ENCODE measurements at regions not wholly inside any gene's neighbourhood (a gene's known extent, or its start where the extent isn't known, plus 50 kb on each side); places are given as distances from the start of the nearest gene placed in this dataset.
A peak's percentile ranks its signal among the peaks of the same experiment; 100 is the strongest.

- H3K27ac Mint-ChIP-seq, result no peak overlapping the region
- no peaks in the 10 kb centered on the region for H3K9me3 ChIP-seq
- H3K4me3 ChIP-seq (ENCODE audit: control insufficient read depth in 1 of 2, extremely low read depth in 1 of 2, low read length in 1 of 2), result no peak overlapping the region
- no peak overlapping the region for H3K4me3 Mint-ChIP-seq
- peaks cover 0 to 8% (median 7%) of the 10 kb centered on the region in 3 donors for H3K9me3 Mint-ChIP-seq
- WGBS (ENCODE audit: insufficient coverage), result 78% methylated on average over 1 of the region's 3 CpGs
- no peaks in the 10 kb centered on the region for H3K27me3 Mint-ChIP-seq
- H3K4me1 ChIP-seq (ENCODE audit: control insufficient read depth in 1 of 2, extremely low read depth in 1 of 2, insufficient read depth in 2 of 2, low read length in 2 of 2), result peaks cover 0 to 6% of the 10 kb centered on the region in 2 experiments
- no peak overlapping the region for H3K27ac ChIP-seq (ENCODE audit: low read length)
- CTCF ChIA-PET, result no interaction called here
- no peaks in the 10 kb centered on the region for H3K27me3 ChIP-seq (replicated peaks in 1 of 2; ENCODE audit: control insufficient read depth in 2 of 2, extremely low read depth in 1 of 2, insufficient read depth in 2 of 2, low read length in 1 of 2)
- POLR2A ChIA-PET, result no interaction called here
- H3K4me1 Mint-ChIP-seq, result peaks cover 5 to 9% (median 8%) of the 10 kb centered on the region in 3 donors
- ATAC-seq (replicated peaks in 1 of 4) (no peak), DNase-seq (no peak)
- peaks cover 57% of the 10 kb centered on the region for H3K36me3 Mint-ChIP-seq
- peaks cover 3 to 4% of the 10 kb centered on the region in 2 donors for H3K36me3 ChIP-seq (ENCODE audit: control insufficient read depth in 2 of 2, extremely low read depth in 1 of 2, insufficient read depth in 1 of 2, low read length in 1 of 2)
These were observed 99.6 kb upstream of the RIOK3 start for GRCh38 chr18:23353459-23353858.

GRCh38 chr18:23354625-23355024 lies 98.5 kb upstream of the RIOK3 start:
- H3K9me3 ChIP-seq, result no peaks in the 10 kb centered on the region
- 50% methylated on average over 1 of the region's 4 CpGs for WGBS (ENCODE audit: insufficient coverage)
- DNase-seq (no peak), ATAC-seq (replicated peaks in 1 of 4) (no peak)
- no peaks in the 10 kb centered on the region for H3K27me3 ChIP-seq (replicated peaks in 1 of 2; ENCODE audit: control insufficient read depth in 2 of 2, extremely low read depth in 1 of 2, insufficient read depth in 2 of 2, low read length in 1 of 2)
- H3K4me3 ChIP-seq (ENCODE audit: control insufficient read depth in 1 of 2, extremely low read depth in 1 of 2, low read length in 1 of 2), result no peak overlapping the region
- peaks cover 0 to 17% of the 10 kb centered on the region in 2 experiments for H3K4me1 ChIP-seq (ENCODE audit: control insufficient read depth in 1 of 2, extremely low read depth in 1 of 2, insufficient read depth in 2 of 2, low read length in 2 of 2)
- Mint-ChIP-seq H3K4me3 (no peak overlapping the region), H3K27ac (no peak overlapping the region), H3K4me1 (peaks cover 10 to 17% (median 16%) of the 10 kb centered on the region in 3 donors), H3K27me3 (no peaks in the 10 kb centered on the region), H3K36me3 (peaks cover 50% of the 10 kb centered on the region), H3K9me3 (peaks cover 0 to 7% (median 5%) of the 10 kb centered on the region in 3 donors)
- H3K36me3 ChIP-seq (ENCODE audit: control insufficient read depth in 2 of 2, extremely low read depth in 1 of 2, insufficient read depth in 1 of 2, low read length in 1 of 2), result peaks cover 3 to 4% of the 10 kb centered on the region in 2 donors
- no peak overlapping the region for H3K27ac ChIP-seq (ENCODE audit: low read length)
- POLR2A ChIA-PET, result no interaction called here
- CTCF ChIA-PET, result no interaction called here

GRCh38 chr18:23355206-23355605 lies 97.9 kb upstream of the RIOK3 start:
- Mint-ChIP-seq H3K4me1 (peaks cover 10 to 17% (median 16%) of the 10 kb centered on the region in 3 donors), H3K27ac (no peak overlapping the region), H3K27me3 (no peaks in the 10 kb centered on the region), H3K36me3 (peaks cover 47% of the 10 kb centered on the region), H3K4me3 (no peak overlapping the region), H3K9me3 (peaks cover 0 to 3% (median 0%) of the 10 kb centered on the region in 3 donors)
- POLR2A ChIA-PET, result no interaction called here
- ATAC-seq (replicated peaks in 1 of 4), result no peak
- Histone ChIP-seq H3K27me3 (replicated peaks in 1 of 2; ENCODE audit: control insufficient read depth in 2 of 2, extremely low read depth in 1 of 2, insufficient read depth in 2 of 2, low read length in 1 of 2) (no peaks in the 10 kb centered on the region), H3K4me3 (ENCODE audit: control insufficient read depth in 1 of 2, extremely low read depth in 1 of 2, low read length in 1 of 2) (no peak overlapping the region), H3K27ac (ENCODE audit: low read length) (no peak overlapping the region), H3K9me3 (no peaks in the 10 kb centered on the region), H3K36me3 (ENCODE audit: control insufficient read depth in 2 of 2, extremely low read depth in 1 of 2, insufficient read depth in 1 of 2, low read length in 1 of 2) (peaks cover 3 to 4% of the 10 kb centered on the region in 2 donors), H3K4me1 (ENCODE audit: control insufficient read depth in 1 of 2, extremely low read depth in 1 of 2, insufficient read depth in 2 of 2, low read length in 2 of 2) (peaks cover 0 to 17% of the 10 kb centered on the region in 2 experiments)
- CTCF ChIA-PET, result no interaction called here
- WGBS (ENCODE audit: insufficient coverage), result no CpG with 5 or more reads among the region's 6 CpGs
- no peak for DNase-seq

- POLR2A ChIA-PET, result no interaction called here
- H3K27ac Mint-ChIP-seq, result no peak overlapping the region
- DNase-seq (no peak), ATAC-seq (replicated peaks in 1 of 4) (no peak)
- H3K4me1 Mint-ChIP-seq, result peaks cover 10 to 17% (median 16%) of the 10 kb centered on the region in 3 donors
- CTCF ChIA-PET, result no interaction called here
- no peak overlapping the region for H3K27ac ChIP-seq (ENCODE audit: low read length)
- H3K36me3 ChIP-seq (ENCODE audit: control insufficient read depth in 2 of 2, extremely low read depth in 1 of 2, insufficient read depth in 1 of 2, low read length in 1 of 2), result peaks cover 3 to 4% of the 10 kb centered on the region in 2 donors
- no peaks in the 10 kb centered on the region for H3K27me3 ChIP-seq (replicated peaks in 1 of 2; ENCODE audit: control insufficient read depth in 2 of 2, extremely low read depth in 1 of 2, insufficient read depth in 2 of 2, low read length in 1 of 2)
- H3K4me1 ChIP-seq (ENCODE audit: control insufficient read depth in 1 of 2, extremely low read depth in 1 of 2, insufficient read depth in 2 of 2, low read length in 2 of 2), result peaks cover 0 to 17% of the 10 kb centered on the region in 2 experiments
- H3K9me3 Mint-ChIP-seq, result no peaks in the 10 kb centered on the region
- no peaks in the 10 kb centered on the region for H3K9me3 ChIP-seq
- H3K4me3 Mint-ChIP-seq, result no peak overlapping the region
- H3K4me3 ChIP-seq (ENCODE audit: control insufficient read depth in 1 of 2, extremely low read depth in 1 of 2, low read length in 1 of 2), result no peak overlapping the region
- no peaks in the 10 kb centered on the region for H3K27me3 Mint-ChIP-seq
- 95% methylated on average over 4 of the region's 4 CpGs for WGBS (ENCODE audit: insufficient coverage)
- peaks cover 45% of the 10 kb centered on the region for H3K36me3 Mint-ChIP-seq
These were observed 96.7 kb upstream of the RIOK3 start for GRCh38 chr18:23356424-23356823.

GRCh38 chr18:23356915-23357601 lies 96.0 kb upstream of the RIOK3 start:
- ChIA-PET POLR2A (no interaction called here), CTCF (no interaction called here)
- Mint-ChIP-seq H3K27me3 (no peaks in the 10 kb centered on the region), H3K9me3 (no peaks in the 10 kb centered on the region), H3K4me1 (peaks cover 10 to 17% (median 16%) of the 10 kb centered on the region in 3 donors), H3K36me3 (peaks cover 39% of the 10 kb centered on the region), H3K4me3 (no peak overlapping the region), H3K27ac (no peak overlapping the region)
- Histone ChIP-seq H3K4me1 (ENCODE audit: control insufficient read depth in 1 of 2, extremely low read depth in 1 of 2, insufficient read depth in 2 of 2, low read length in 2 of 2) (peaks cover 0 to 17% of the 10 kb centered on the region in 2 experiments), H3K27ac (ENCODE audit: low read length) (no peak overlapping the region), H3K36me3 (ENCODE audit: control insufficient read depth in 2 of 2, extremely low read depth in 1 of 2, insufficient read depth in 1 of 2, low read length in 1 of 2) (peaks cover 0 to 3% of the 10 kb centered on the region in 2 donors), H3K27me3 (replicated peaks in 1 of 2; ENCODE audit: control insufficient read depth in 2 of 2, extremely low read depth in 1 of 2, insufficient read depth in 2 of 2, low read length in 1 of 2) (no peaks in the 10 kb centered on the region), H3K9me3 (no peaks in the 10 kb centered on the region), H3K4me3 (ENCODE audit: control insufficient read depth in 1 of 2, extremely low read depth in 1 of 2, low read length in 1 of 2) (no peak overlapping the region)
- DNase-seq (no peak), ATAC-seq (replicated peaks in 1 of 4) (no peak)
- 100% methylated on average over 1 of the region's 2 CpGs for WGBS (ENCODE audit: insufficient coverage)

GRCh38 chr18:23357996-23358594 lies 95.0 kb upstream of the RIOK3 start:
- ChIA-PET POLR2A (no interaction called here), CTCF (interaction anchor here in 1 of 2 donors (0.7 to 1.0 kb wide), 3 partner anchors 226 to 327 kb away, joined by 3 to 4 read pairs (median 4); no protein-coding TSS in a partner anchor)
- no peaks in the 10 kb centered on the region for H3K9me3 Mint-ChIP-seq
- peak overlapping the region in 1 of 2 donors; percentile 39 for H3K27ac Mint-ChIP-seq
- DNase-seq, result no peak
- no peak for ATAC-seq (replicated peaks in 1 of 4)
- H3K36me3 Mint-ChIP-seq, result peaks cover 30% of the 10 kb centered on the region
- Histone ChIP-seq H3K4me3 (ENCODE audit: control insufficient read depth in 1 of 2, extremely low read depth in 1 of 2, low read length in 1 of 2) (no peak overlapping the region), H3K27me3 (replicated peaks in 1 of 2; ENCODE audit: control insufficient read depth in 2 of 2, extremely low read depth in 1 of 2, insufficient read depth in 2 of 2, low read length in 1 of 2) (no peaks in the 10 kb centered on the region), H3K4me1 (ENCODE audit: control insufficient read depth in 1 of 2, extremely low read depth in 1 of 2, insufficient read depth in 2 of 2, low read length in 2 of 2) (peaks cover 0 to 17% of the 10 kb centered on the region in 2 experiments), H3K36me3 (ENCODE audit: control insufficient read depth in 2 of 2, extremely low read depth in 1 of 2, insufficient read depth in 1 of 2, low read length in 1 of 2) (peaks cover 0 to 2% of the 10 kb centered on the region in 2 donors), H3K27ac (ENCODE audit: low read length) (no peak overlapping the region), H3K9me3 (no peaks in the 10 kb centered on the region)
- H3K27me3 Mint-ChIP-seq, result no peaks in the 10 kb centered on the region
- 89% methylated on average over 8 of the region's 13 CpGs for WGBS (ENCODE audit: insufficient coverage)
- peak overlapping the region in 2 of 3 donors; percentile 21 to 25 for H3K4me3 Mint-ChIP-seq
- H3K4me1 Mint-ChIP-seq, result peaks cover 10 to 17% (median 16%) of the 10 kb centered on the region in 3 donors

All from T-cell (primary cell).